Fibroblast of skin of right biceps (primary cell): ENCODE measurements at regions not wholly inside any gene's neighbourhood (a gene's known extent, or its start where the extent isn't known, plus 50 kb on each side); places are given as distances from the start of the nearest gene placed in this dataset.
"Not testable (repeated sequence)": the region's sequence is repeated elsewhere in the genome, so short reads cannot be mapped to it uniquely, and the experiment has no call there.

Experiments used
- DNase-seq: peaks from one replicate; pipeline ENCODE4 v3.0.0-alpha.2; 2013

GRCh38 chr10:108039821-108040584 is 875.5 kb upstream of the SORCS1 start:
- DNase-seq = no peak

GRCh38 chr10:108037061-108037460 is 872.6 kb upstream of the SORCS1 start:
- no peak for DNase-seq

- DNase-seq = no peak
Measured at GRCh38 chr10:108036265-108036664, 871.8 kb upstream of the SORCS1 start.

- no peak for DNase-seq
Measured at GRCh38 chr10:108034829-108035228, 870.3 kb upstream of the SORCS1 start.

DNA sequence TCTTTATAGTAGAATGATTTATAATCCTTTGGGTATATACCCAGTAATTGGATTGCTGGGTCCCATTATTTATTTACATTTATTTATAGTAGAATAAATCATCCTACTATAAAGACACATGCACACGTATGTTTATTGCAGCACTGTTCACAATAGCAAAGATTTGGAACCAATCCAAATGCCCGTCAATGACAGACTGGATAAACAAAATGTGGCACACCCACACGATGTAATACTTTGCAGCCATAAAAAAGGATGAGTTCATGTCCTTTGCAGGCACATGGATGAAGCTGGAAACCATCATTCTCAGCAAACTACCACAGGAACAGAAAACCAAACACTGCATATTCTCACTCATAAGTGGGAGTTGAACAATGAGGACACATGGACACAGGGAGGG is 869.0 kb upstream of the SORCS1 start:
- not testable (repeated sequence) for DNase-seq

GRCh38 chr10:108031505-108031904 is 867.0 kb upstream of the SORCS1 start:
- no peak for DNase-seq

GRCh38 chr10:108014902-108015177 is 850.3 kb upstream of the SORCS1 start:
- DNase-seq = no peak

GRCh38 chr10:108014145-108014901 is 849.8 kb upstream of the SORCS1 start:
- no peak for DNase-seq

DNA sequence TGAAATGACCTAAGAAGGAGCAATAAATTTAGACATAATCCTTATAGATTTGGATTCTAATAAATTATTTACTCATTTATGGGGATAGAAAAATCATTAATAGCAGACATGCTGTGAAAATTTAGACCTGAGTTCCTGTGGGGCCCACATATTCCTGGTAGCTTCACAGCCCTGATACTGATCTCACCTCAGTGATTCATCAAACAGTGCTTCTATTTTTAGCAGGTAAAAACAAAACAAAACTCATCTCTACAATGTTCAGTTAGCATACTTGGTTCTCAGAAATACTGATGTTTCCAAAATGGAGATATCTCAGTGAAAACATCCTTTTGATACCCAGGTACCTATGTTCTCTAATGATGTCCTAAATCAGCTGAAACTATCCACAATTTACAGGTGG is 841.1 kb upstream of the SORCS1 start:
- no peak for DNase-seq

GRCh38 chr10:108003576-108003975 is 839.1 kb upstream of the SORCS1 start:
- DNase-seq = no peak

DNA sequence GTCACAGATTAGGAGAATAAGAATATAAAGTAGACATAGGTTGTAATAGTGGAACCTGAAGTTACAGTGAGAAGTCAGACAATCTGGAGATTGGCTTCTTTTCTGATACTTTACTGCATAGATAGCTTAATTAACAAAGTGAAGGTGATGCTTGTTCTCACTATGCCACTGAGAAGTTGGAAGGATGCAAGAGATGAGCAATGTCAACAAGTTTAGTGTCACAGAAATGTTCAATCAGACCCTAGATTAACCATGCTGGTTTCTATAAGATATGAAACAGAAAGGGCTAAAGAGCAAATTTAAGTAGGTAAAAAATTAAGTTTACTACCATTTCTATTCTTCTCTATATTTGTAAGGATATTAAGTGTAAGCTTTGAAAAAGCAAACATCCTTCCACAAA is 838.6 kb upstream of the SORCS1 start:
- DNase-seq = no peak

GRCh38 chr10:108000365-108000764 is 835.9 kb upstream of the SORCS1 start:
- DNase-seq = no peak

- no peak for DNase-seq
Measured at GRCh38 chr10:107994621-107995270, 830.2 kb upstream of the SORCS1 start.

DNA sequence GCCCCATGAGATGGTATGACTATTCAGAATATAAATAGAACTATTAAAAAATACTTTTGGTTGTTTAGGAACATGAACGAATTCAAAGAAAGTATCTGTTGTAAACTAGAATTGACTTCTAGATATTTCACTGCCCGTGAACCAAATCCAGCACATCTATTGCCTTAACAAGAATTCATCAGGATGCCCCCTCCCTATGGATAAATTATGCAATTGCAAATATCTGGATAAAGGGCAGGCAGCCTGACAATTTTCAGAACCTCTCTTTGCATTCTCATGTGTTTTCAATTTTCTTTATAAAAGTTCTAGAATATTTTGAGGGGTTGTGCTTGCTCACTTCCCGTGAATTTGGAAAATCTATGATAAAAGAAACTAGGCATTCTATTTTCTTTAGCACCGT is 822.1 kb upstream of the SORCS1 start:
- DNase-seq = peak; percentile 7

- no peak for DNase-seq
Measured at GRCh38 chr10:107984581-107984980, 820.1 kb upstream of the SORCS1 start.

- DNase-seq = no peak
Measured at GRCh38 chr10:107984149-107984548, 819.6 kb upstream of the SORCS1 start.

- no peak for DNase-seq
Measured at GRCh38 chr10:107978455-107978854, 813.9 kb upstream of the SORCS1 start.

GRCh38 chr10:107971973-107972372 is 807.5 kb upstream of the SORCS1 start:
- peak; percentile 93 for DNase-seq

- DNase-seq = peak; percentile 84
Measured at GRCh38 chr10:107971411-107971810, 806.9 kb upstream of the SORCS1 start.

- no peak for DNase-seq
Measured at GRCh38 chr10:107970512-107970911, 806.0 kb upstream of the SORCS1 start.

DNA sequence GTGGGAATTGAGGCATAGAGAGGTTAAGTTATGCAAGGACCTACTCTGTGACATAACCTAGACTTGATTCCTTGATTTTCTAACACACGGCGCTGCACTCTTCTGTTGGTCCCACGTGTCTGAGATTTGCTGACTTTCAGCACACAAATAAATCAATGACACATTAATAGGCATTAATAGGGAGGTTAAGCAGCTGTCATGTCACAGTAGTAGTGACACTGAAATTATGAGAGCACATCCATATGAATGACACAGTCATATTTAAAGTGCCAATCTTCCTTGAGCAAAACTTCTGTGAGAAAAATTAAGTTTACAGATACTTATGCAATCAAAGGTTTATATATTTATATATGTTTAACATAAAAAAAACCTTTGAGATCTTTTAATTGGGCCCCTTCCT is 805.4 kb upstream of the SORCS1 start:
- no peak for DNase-seq

DNA sequence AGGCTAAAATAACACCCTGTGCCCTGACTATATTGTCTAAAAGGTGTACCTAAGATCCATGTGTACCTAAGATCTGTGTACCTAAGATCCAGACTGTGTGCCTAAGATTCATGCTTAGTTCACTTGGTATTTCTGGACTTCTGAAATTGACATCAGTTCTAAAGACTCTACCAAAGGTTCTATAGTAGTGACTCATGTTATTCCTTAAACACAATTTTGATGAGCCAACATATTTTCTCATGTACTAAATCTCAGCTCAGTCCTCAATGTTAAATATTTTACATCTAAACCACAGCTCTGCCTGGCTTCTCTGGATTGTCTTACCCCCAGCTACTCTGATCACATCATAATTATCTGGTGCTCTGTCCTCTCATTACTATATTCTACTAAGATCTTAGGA is 802.3 kb upstream of the SORCS1 start:
- peak; percentile 70 for DNase-seq

- no peak for DNase-seq
Measured at GRCh38 chr10:107952649-107953556, 788.4 kb upstream of the SORCS1 start.
